Uterus (tissue), 3 donors: ENCODE measurements at regions not wholly inside any gene's neighbourhood (a gene's known extent, or its start where the extent isn't known, plus 50 kb on each side); places are given as distances from the start of the nearest gene placed in this dataset.
A peak's percentile ranks its signal among the peaks of the same experiment; 100 is the strongest.

Experiments used
- DNase-seq, 2 donors: peaks; one replicate each; pipeline ENCODE4 v3.0.0-alpha.2; 2019 to 2020
- H3K27ac ChIP-seq, 2 donors: fragments of 200-600 bp; sonication (generic); 1 replicate in 1 of 2; 2 replicates in 1 of 2; pipeline ENCODE4 v1.5.1; 2016 to 2018
- H3K27me3 ChIP-seq, 2 donors: fragments of 200-600 bp; sonication (generic); one replicate each; pipeline ENCODE4 v1.5.1; 2018 to 2019; ENCODE audit warnings: control low read depth in 1 of 2
- H3K36me3 ChIP-seq, 2 donors: fragments of 200-600 bp; sonication (generic); one replicate each; pipeline ENCODE4 v1.5.1; 2019; ENCODE audit warnings: control low read depth in 1 of 2
- H3K4me1 ChIP-seq, 2 donors: fragments of 200-600 bp; sonication (generic); one replicate each; pipeline ENCODE4 v1.5.1; 2018 to 2019; ENCODE audit warnings: control low read depth in 1 of 2
- H3K4me3 ChIP-seq, 2 donors: fragments of 200-600 bp; sonication (generic); 1 replicate in 1 of 2; 2 replicates in 1 of 2; pipeline ENCODE4 v1.5.1; 2018 to 2019; ENCODE audit warnings: mild to moderate bottlenecking in 1 of 2
- H3K9me3 ChIP-seq, 2 donors: fragments of 200-600 bp; sonication (generic); one replicate each; pipeline ENCODE4 v1.5.1; 2019; ENCODE audit warnings: control low read depth in 1 of 2
- CTCF ChIP-seq, 4 experiments: fragments of 200-600 bp in 2 of 4; fragments of 450-650 bp in 2 of 4; sonication (generic) in 2 of 4; IDR thresholded peaks; one replicate each; pipeline ENCODE4 v1.5.1; 2016 to 2019; ENCODE audit warnings: antibody characterized with exemption in 4 of 4, mild to moderate bottlenecking in 2 of 4, moderate library complexity in 1 of 4
- POLR2A ChIP-seq, 2 donors: fragments of 450-650 bp; IDR thresholded peaks; one replicate each; pipeline ENCODE4 v1.6.1; 2016; ENCODE audit warnings: antibody characterized with exemption in 2 of 2, mild to moderate bottlenecking in 1 of 2, moderate library complexity in 1 of 2
- intact Hi-C: fragments of 100-400 bp; cut with DNase I; formaldehyde crosslinking; loops from one replicate; pipeline ENCODE4 v1.15.1; 2023; ENCODE audit warnings: low total_unique reads
- donor health status: DM: yes; HTN: yes; CAD: no.

- H3K4me3 ChIP-seq: no peak overlapping the region
- H3K27me3 ChIP-seq: no peaks in the 10 kb centered on the region
- H3K9me3 ChIP-seq: no peaks in the 10 kb centered on the region
- H3K36me3 ChIP-seq: no peaks in the 10 kb centered on the region
- DNase-seq: no peak
- no peak for TF ChIP-seq CTCF (IDR thresholded peaks at IDR 0.05)
- TF ChIP-seq POLR2A (IDR thresholded peaks at IDR 0.05): no peak
- no peaks in the 10 kb centered on the region for H3K4me1 ChIP-seq
- H3K27ac ChIP-seq: no peak overlapping the region
- intact Hi-C loops: no loop called here
These were observed 312.0 kb upstream of the NT5E start for GRCh38 chr6:85137865-85138264.

- Histone ChIP-seq H3K4me3 (no peak overlapping the region), H3K4me1 (no peaks in the 10 kb centered on the region), H3K9me3 (no peaks in the 10 kb centered on the region), H3K27ac (peak overlapping the region in 1 of 2 donors; percentile 12), H3K27me3 (no peaks in the 10 kb centered on the region), H3K36me3 (no peaks in the 10 kb centered on the region)
- no peak for TF ChIP-seq POLR2A (IDR thresholded peaks at IDR 0.05)
- no peak for TF ChIP-seq CTCF (IDR thresholded peaks at IDR 0.05)
- no peak for DNase-seq
- intact Hi-C loops: no loop called here
These were observed 313.6 kb upstream of the NT5E start for GRCh38 chr6:85136310-85136709.

GRCh38 chr6:85135376-85136094 is 314.3 kb upstream of the NT5E start:
- no peak for DNase-seq
- intact Hi-C loops: no loop called here
- H3K4me3 ChIP-seq: no peak overlapping the region
- H3K27me3 ChIP-seq: no peaks in the 10 kb centered on the region
- H3K4me1 ChIP-seq: no peaks in the 10 kb centered on the region
- no peaks in the 10 kb centered on the region for H3K9me3 ChIP-seq
- peak overlapping the region; percentile 12 to 18 for H3K27ac ChIP-seq
- TF ChIP-seq POLR2A (IDR thresholded peaks at IDR 0.05) (no peak), CTCF (IDR thresholded peaks at IDR 0.05) (no peak)
- H3K36me3 ChIP-seq: no peaks in the 10 kb centered on the region

- no peak for DNase-seq
- no peaks in the 10 kb centered on the region for H3K9me3 ChIP-seq
- no peaks in the 10 kb centered on the region for H3K4me1 ChIP-seq
- peak overlapping the region; percentile 51 to 64 for H3K27ac ChIP-seq
- intact Hi-C loops: no loop called here
- no peak for TF ChIP-seq CTCF (IDR thresholded peaks at IDR 0.05)
- TF ChIP-seq POLR2A (IDR thresholded peaks at IDR 0.05): no peak
- H3K4me3 ChIP-seq: no peak overlapping the region
- H3K27me3 ChIP-seq: no peaks in the 10 kb centered on the region
- H3K36me3 ChIP-seq: no peaks in the 10 kb centered on the region
These were observed 315.7 kb upstream of the NT5E start for GRCh38 chr6:85134172-85134571.

GRCh38 chr6:85132091-85132490 is 317.8 kb upstream of the NT5E start:
- Histone ChIP-seq H3K4me3 (no peak overlapping the region), H3K27me3 (no peaks in the 10 kb centered on the region), H3K4me1 (no peaks in the 10 kb centered on the region), H3K27ac (no peak overlapping the region), H3K9me3 (no peaks in the 10 kb centered on the region), H3K36me3 (no peaks in the 10 kb centered on the region)
- intact Hi-C loops: no loop called here
- TF ChIP-seq CTCF (IDR thresholded peaks at IDR 0.05) (no peak), POLR2A (IDR thresholded peaks at IDR 0.05) (no peak)
- DNase-seq: no peak
